ENCODE measurements at regions not wholly inside any gene's neighbourhood (a gene's known extent, or its start where the extent isn't known, plus 50 kb on each side); places are given as distances from the start of the nearest gene placed in this dataset.

DNA sequence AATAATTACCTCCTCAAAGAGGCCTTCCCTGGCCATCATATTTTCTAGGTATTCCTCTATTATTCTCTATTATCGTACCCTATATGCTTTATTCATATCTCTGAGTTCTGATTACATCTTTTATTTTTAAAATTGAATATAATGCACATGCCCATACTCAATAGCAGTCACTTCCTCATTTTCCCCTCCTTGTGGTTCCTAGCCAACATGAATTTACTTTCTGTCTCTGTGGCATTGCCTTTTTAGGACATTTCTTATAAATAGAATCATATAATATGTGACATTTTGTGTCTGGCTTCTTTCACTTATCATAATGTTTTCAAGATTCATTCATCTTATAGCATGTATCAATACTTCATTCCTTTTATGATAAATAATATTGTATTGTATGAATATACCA is 74.4 kb upstream of the TRHDE start:
- H3K4me1 Mint-ChIP-seq: peaks cover 8 to 10% of the 10 kb centered on the region in 2 experiments
- Histone ChIP-seq H3K23ac (ENCODE audit: insufficient read length, low read depth, low read length) (no peak overlapping the region), H3K4ac (ENCODE audit: low read depth, low read length) (no peak overlapping the region), H2BK120ac (ENCODE audit: low read depth, low read length, poor library complexity, severe bottlenecking) (no peak overlapping the region), H2BK12ac (ENCODE audit: insufficient read length, low read depth, low read length) (no peak overlapping the region), H3K14ac (ENCODE audit: insufficient read depth, low read length) (no peak overlapping the region), H3K79me2 (ENCODE audit: insufficient read depth, low read length) (no peaks in the 10 kb centered on the region), H2BK20ac (ENCODE audit: low read depth, low read length, poor library complexity, severe bottlenecking) (no peak overlapping the region), H4K8ac (replicated peaks; ENCODE audit: insufficient read length, low read depth, low read length) (no peak overlapping the region), H2BK15ac (ENCODE audit: low read depth, low read length) (no peak overlapping the region), H3T11ph (ENCODE audit: low read length) (no peak overlapping the region), H3K23me2 (ENCODE audit: insufficient read length, low read depth, low read length, poor library complexity, severe bottlenecking) (no peaks in the 10 kb centered on the region), H3K4me1 (ENCODE audit: insufficient read depth, low read length) (no peaks in the 10 kb centered on the region; the same call in 1 of the 2 replicates), H3K4me2 (ENCODE audit: insufficient read depth, insufficient read length, low read length) (no peak overlapping the region), H2BK5ac (ENCODE audit: insufficient read length, low read length) (no peak overlapping the region), H3K56ac (ENCODE audit: insufficient read length, low read depth, low read length) (no peak overlapping the region), H4K5ac (ENCODE audit: insufficient read length, low read depth, low read length) (no peak overlapping the region), H3K9me3 (ENCODE audit: control insufficient read depth, low read depth, low read length) (no peaks in the 10 kb centered on the region), H3K9ac (ENCODE audit: extremely low read depth, insufficient read length, low read length) (no peak overlapping the region), H4K20me1 (ENCODE audit: control insufficient read depth, insufficient read depth, insufficient read length) (no peaks in the 10 kb centered on the region), H3K27me3 (ENCODE audit: insufficient read depth, low read length) (no peaks in the 10 kb centered on the region), H3K18ac (ENCODE audit: insufficient read length, low read depth, low read length) (no peak overlapping the region), H4K91ac (ENCODE audit: insufficient read length, low read depth, low read length) (no peak overlapping the region), H2AK5ac (ENCODE audit: insufficient read length, low read length) (no peak overlapping the region), H3K27ac (ENCODE audit: insufficient read length, low read depth, low read length) (no peak overlapping the region), H2AFZ (ENCODE audit: low read length) (no peak overlapping the region), H3K79me1 (ENCODE audit: insufficient read depth, low read depth, low read length, poor library complexity, severe bottlenecking) (no peaks in the 10 kb centered on the region)
- no peak overlapping the region for H3K4me3 Mint-ChIP-seq
- no peaks in the 10 kb centered on the region; the same call in 1 of the 2 replicates for H3K27me3 Mint-ChIP-seq (ENCODE audit: low read depth)
- TF ChIP-seq, protein P1, sequence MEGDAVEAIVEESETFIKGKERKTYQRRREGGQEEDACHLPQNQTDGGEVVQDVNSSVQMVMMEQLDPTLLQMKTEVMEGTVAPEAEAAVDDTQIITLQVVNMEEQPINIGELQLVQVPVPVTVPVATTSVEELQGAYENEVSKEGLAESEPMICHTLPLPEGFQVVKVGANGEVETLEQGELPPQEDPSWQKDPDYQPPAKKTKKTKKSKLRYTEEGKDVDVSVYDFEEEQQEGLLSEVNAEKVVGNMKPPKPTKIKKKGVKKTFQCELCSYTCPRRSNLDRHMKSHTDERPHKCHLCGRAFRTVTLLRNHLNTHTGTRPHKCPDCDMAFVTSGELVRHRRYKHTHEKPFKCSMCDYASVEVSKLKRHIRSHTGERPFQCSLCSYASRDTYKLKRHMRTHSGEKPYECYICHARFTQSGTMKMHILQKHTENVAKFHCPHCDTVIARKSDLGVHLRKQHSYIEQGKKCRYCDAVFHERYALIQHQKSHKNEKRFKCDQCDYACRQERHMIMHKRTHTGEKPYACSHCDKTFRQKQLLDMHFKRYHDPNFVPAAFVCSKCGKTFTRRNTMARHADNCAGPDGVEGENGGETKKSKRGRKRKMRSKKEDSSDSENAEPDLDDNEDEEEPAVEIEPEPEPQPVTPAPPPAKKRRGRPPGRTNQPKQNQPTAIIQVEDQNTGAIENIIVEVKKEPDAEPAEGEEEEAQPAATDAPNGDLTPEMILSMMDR (conservative IDR thresholded peaks at IDR 0.05): no peak
- no peak for DNase-seq
- H3K27ac Mint-ChIP-seq: no peak overlapping the region; a peak in 1 of 7 replicates
- WGBS (ENCODE audit: extremely low coverage, insufficient read length, low lambda C conversion rate): no CpG with 5 or more reads among the region's 1 CpG
- peaks cover 0 to 5% (median 4%) of the 10 kb centered on the region in 3 experiments; a peak in 5 of 7 replicates for H3K36me3 Mint-ChIP-seq (ENCODE audit: insufficient read depth in 1 of 3, low read depth in 3 of 3)
- H3K9me3 Mint-ChIP-seq: peaks cover 3 to 10% of the 10 kb centered on the region in 2 experiments; a peak in 3 of 5 replicates

Data from H9 (cell line).